ENCODE measurements at regions not wholly inside any gene's neighbourhood (a gene's known extent, or its start where the extent isn't known, plus 50 kb on each side); places are given as distances from the start of the nearest gene placed in this dataset.

DNA sequence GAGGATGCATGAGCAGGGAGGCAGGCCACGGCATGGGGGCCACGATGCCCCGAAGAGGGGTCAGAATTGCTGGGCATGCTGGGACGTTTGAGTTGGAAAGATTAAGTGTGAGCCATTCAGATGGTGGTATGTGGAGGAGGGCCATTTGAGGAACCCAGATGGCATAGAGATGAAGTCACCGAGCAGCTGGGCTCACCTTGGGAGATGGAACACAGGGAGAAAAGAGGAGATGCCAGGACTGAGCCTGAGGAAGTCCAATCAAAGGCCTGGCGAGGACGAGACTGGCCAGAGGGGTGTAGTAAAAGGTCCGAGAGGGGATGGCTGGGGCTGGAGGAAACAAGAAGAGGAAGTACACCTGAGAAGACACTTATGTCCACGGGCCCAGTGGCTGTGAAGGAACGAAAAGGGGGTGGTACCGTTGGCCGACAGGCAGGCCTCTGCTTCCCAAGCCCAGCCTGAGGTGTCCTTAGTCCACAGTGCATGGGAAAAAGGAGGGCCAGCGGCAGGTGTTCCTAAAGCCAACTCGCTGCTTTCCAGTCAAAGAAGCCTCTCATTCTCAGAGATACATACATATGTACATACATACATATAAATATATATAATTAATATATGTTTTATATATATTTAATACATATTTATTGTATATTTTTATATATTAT lies 54.6 kb upstream of the CLCN4 start:
- no peaks in the 10 kb centered on the region for H3K27me3 Mint-ChIP-seq (ENCODE audit: insufficient read depth, low read depth, poor library complexity)
- Histone ChIP-seq H3K9me2 (ENCODE audit: insufficient read depth) (no peaks in the 10 kb centered on the region), H3K4me1 (ENCODE audit: insufficient read depth) (no peaks in the 10 kb centered on the region), H3K4me3 (no peak overlapping the region), H3K27ac (ENCODE audit: low read depth) (no peak overlapping the region), H3K4me2 (no peak overlapping the region), H3K36me3 (ENCODE audit: insufficient read depth) (no peaks in the 10 kb centered on the region), H3F3A (replicated peaks; ENCODE audit: low read depth) (no peaks in the 10 kb centered on the region), H3K27me3 (ENCODE audit: insufficient read depth) (no peaks in the 10 kb centered on the region), H2AFZ (no peak overlapping the region), H4K20me1 (replicated peaks; ENCODE audit: insufficient read depth) (no peaks in the 10 kb centered on the region), H3K79me2 (replicated peaks; ENCODE audit: insufficient read depth) (no peaks in the 10 kb centered on the region)
- H3K27ac Mint-ChIP-seq = no peak overlapping the region
- no peak overlapping the region for H3K4me3 Mint-ChIP-seq
- H3K4me1 Mint-ChIP-seq = no peaks in the 10 kb centered on the region
- H3K36me3 Mint-ChIP-seq (ENCODE audit: low read depth) = peaks cover 36% of the 10 kb centered on the region
- ATAC-seq (no peak), DNase-seq (ENCODE audit: low spot score) (no peak)
- TF ChIP-seq, protein P1, sequence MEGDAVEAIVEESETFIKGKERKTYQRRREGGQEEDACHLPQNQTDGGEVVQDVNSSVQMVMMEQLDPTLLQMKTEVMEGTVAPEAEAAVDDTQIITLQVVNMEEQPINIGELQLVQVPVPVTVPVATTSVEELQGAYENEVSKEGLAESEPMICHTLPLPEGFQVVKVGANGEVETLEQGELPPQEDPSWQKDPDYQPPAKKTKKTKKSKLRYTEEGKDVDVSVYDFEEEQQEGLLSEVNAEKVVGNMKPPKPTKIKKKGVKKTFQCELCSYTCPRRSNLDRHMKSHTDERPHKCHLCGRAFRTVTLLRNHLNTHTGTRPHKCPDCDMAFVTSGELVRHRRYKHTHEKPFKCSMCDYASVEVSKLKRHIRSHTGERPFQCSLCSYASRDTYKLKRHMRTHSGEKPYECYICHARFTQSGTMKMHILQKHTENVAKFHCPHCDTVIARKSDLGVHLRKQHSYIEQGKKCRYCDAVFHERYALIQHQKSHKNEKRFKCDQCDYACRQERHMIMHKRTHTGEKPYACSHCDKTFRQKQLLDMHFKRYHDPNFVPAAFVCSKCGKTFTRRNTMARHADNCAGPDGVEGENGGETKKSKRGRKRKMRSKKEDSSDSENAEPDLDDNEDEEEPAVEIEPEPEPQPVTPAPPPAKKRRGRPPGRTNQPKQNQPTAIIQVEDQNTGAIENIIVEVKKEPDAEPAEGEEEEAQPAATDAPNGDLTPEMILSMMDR (conservative IDR thresholded peaks at IDR 0.05; ENCODE audit: low read depth in 2 of 2) = no peak
- TF ChIP-seq EZH2phosphoT487 (IDR thresholded peaks at IDR 0.05; ENCODE audit: unreplicated experiment) = no peak
- no peak for TF ChIP-seq JUNB (IDR thresholded peaks at IDR 0.05; ENCODE audit: unreplicated experiment)
- TF ChIP-seq EZH2 (IDR thresholded peaks at IDR 0.05; ENCODE audit: low read depth, unreplicated experiment) = no peak
- no peak for TF ChIP-seq ZNF331 (CRISPR knock-in tag; IDR thresholded peaks at IDR 0.05; ENCODE audit: low read depth)
- no peak for TF ChIP-seq ZNF114 (CRISPR knock-in tag; IDR thresholded peaks at IDR 0.05)
- TF ChIP-seq, protein P2, sequence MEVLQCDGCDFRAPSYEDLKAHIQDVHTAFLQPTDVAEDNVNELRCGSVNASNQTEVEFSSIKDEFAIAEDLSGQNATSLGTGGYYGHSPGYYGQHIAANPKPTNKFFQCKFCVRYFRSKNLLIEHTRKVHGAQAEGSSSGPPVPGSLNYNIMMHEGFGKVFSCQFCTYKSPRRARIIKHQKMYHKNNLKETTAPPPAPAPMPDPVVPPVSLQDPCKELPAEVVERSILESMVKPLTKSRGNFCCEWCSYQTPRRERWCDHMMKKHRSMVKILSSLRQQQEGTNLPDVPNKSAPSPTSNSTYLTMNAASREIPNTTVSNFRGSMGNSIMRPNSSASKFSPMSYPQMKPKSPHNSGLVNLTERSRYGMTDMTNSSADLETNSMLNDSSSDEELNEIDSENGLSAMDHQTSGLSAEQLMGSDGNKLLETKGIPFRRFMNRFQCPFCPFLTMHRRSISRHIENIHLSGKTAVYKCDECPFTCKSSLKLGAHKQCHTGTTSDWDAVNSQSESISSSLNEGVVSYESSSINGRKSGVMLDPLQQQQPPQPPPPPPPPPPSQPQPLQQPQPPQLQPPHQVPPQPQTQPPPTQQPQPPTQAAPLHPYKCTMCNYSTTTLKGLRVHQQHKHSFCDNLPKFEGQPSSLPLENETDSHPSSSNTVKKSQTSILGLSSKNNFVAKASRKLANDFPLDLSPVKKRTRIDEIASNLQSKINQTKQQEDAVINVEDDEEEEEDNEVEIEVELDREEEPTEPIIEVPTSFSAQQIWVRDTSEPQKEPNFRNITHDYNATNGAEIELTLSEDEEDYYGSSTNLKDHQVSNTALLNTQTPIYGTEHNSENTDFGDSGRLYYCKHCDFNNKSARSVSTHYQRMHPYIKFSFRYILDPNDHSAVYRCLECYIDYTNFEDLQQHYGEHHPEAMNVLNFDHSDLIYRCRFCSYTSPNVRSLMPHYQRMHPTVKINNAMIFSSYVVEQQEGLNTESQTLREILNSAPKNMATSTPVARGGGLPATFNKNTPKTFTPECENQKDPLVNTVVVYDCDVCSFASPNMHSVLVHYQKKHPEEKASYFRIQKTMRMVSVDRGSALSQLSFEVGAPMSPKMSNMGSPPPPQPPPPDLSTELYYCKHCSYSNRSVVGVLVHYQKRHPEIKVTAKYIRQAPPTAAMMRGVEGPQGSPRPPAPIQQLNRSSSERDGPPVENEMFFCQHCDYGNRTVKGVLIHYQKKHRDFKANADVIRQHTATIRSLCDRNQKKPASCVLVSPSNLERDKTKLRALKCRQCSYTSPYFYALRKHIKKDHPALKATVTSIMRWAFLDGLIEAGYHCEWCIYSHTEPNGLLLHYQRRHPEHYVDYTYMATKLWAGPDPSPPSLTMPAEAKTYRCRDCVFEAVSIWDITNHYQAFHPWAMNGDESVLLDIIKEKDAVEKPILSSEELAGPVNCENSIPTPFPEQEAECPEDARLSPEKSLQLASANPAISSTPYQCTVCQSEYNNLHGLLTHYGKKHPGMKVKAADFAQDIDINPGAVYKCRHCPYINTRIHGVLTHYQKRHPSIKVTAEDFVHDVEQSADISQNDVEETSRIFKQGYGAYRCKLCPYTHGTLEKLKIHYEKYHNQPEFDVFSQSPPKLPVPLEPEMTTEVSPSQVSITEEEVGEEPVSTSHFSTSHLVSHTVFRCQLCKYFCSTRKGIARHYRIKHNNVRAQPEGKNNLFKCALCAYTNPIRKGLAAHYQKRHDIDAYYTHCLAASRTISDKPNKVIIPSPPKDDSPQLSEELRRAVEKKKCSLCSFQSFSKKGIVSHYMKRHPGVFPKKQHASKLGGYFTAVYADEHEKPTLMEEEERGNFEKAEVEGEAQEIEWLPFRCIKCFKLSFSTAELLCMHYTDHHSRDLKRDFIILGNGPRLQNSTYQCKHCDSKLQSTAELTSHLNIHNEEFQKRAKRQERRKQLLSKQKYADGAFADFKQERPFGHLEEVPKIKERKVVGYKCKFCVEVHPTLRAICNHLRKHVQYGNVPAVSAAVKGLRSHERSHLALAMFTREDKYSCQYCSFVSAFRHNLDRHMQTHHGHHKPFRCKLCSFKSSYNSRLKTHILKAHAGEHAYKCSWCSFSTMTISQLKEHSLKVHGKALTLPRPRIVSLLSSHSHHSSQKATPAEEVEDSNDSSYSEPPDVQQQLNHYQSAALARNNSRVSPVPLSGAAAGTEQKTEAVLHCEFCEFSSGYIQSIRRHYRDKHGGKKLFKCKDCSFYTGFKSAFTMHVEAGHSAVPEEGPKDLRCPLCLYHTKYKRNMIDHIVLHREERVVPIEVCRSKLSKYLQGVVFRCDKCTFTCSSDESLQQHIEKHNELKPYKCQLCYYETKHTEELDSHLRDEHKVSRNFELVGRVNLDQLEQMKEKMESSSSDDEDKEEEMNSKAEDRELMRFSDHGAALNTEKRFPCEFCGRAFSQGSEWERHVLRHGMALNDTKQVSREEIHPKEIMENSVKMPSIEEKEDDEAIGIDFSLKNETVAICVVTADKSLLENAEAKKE (CRISPR knock-in tag; IDR thresholded peaks at IDR 0.05) = no peak
- TF ChIP-seq, protein P3, sequence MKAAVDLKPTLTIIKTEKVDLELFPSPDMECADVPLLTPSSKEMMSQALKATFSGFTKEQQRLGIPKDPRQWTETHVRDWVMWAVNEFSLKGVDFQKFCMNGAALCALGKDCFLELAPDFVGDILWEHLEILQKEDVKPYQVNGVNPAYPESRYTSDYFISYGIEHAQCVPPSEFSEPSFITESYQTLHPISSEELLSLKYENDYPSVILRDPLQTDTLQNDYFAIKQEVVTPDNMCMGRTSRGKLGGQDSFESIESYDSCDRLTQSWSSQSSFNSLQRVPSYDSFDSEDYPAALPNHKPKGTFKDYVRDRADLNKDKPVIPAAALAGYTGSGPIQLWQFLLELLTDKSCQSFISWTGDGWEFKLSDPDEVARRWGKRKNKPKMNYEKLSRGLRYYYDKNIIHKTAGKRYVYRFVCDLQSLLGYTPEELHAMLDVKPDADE (IDR thresholded peaks at IDR 0.05) = no peak
- TF ChIP-seq, protein P4, sequence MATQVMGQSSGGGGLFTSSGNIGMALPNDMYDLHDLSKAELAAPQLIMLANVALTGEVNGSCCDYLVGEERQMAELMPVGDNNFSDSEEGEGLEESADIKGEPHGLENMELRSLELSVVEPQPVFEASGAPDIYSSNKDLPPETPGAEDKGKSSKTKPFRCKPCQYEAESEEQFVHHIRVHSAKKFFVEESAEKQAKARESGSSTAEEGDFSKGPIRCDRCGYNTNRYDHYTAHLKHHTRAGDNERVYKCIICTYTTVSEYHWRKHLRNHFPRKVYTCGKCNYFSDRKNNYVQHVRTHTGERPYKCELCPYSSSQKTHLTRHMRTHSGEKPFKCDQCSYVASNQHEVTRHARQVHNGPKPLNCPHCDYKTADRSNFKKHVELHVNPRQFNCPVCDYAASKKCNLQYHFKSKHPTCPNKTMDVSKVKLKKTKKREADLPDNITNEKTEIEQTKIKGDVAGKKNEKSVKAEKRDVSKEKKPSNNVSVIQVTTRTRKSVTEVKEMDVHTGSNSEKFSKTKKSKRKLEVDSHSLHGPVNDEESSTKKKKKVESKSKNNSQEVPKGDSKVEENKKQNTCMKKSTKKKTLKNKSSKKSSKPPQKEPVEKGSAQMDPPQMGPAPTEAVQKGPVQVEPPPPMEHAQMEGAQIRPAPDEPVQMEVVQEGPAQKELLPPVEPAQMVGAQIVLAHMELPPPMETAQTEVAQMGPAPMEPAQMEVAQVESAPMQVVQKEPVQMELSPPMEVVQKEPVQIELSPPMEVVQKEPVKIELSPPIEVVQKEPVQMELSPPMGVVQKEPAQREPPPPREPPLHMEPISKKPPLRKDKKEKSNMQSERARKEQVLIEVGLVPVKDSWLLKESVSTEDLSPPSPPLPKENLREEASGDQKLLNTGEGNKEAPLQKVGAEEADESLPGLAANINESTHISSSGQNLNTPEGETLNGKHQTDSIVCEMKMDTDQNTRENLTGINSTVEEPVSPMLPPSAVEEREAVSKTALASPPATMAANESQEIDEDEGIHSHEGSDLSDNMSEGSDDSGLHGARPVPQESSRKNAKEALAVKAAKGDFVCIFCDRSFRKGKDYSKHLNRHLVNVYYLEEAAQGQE (IDR thresholded peaks at IDR 0.05; ENCODE audit: unreplicated experiment) = no peak
- TF ChIP-seq NANOG (IDR thresholded peaks at IDR 0.05; ENCODE audit: borderline replicate concordance) = no peak
- no peak for TF ChIP-seq POLR2AphosphoS5 (IDR thresholded peaks at IDR 0.05; ENCODE audit: low read depth)
- TF ChIP-seq CREB1 (CRISPR knock-in tag; IDR thresholded peaks at IDR 0.05; ENCODE audit: low read depth) = no peak
- H3K9me3 Mint-ChIP-seq = no peaks in the 10 kb centered on the region

Measured in GM23338 (cell line).